Panc1 (cell line): ENCODE measurements at regions not wholly inside any gene's neighbourhood (a gene's known extent, or its start where the extent isn't known, plus 50 kb on each side); places are given as distances from the start of the nearest gene placed in this dataset.

Source experiments
- ATAC-seq: fragments of 200-7000 bp; cut with Tn5 transposase; 2 replicates; pipeline ENCODE4 v1.9.1; 2020; ENCODE audit warnings: mild to moderate bottlenecking, moderate library complexity
- BruUV-seq: library from RNA; stranded (reverse); fragments of 400-500 nt; replicated peaks from 2 replicates; lab custom pipeline; 2021; lab: Mats Ljungman, UMichigan
- CTCF ChIA-PET: fragments of 300-600 bp; sonication (Branson Sonifier 250); formaldehyde crosslinking; loops from one replicate; lab custom pipeline; 2022; ENCODE audit warnings: antibody characterized with exemption; lab: Charles Lee
- POLR2A ChIA-PET: fragments of 300-600 bp; sonication (Branson Sonifier 250); formaldehyde crosslinking; loops from one replicate; lab custom pipeline; 2022; ENCODE audit warnings: antibody characterized with exemption; lab: Charles Lee
- DNase-seq: peaks from one replicate; pipeline ENCODE4 v3.0.0-alpha.2; 2010; ENCODE audit warnings: low read depth, low spot score
- H3K27ac ChIP-seq: 2 replicates; pipeline ENCODE4 v1.5.1; 2011; ENCODE audit warnings: mild to moderate bottlenecking, low read length, inconsistent platforms
- H3K27me3 ChIP-seq: fragments of 200-500 bp; sonication (Bioruptor generic); 2 replicates; pipeline ENCODE4 v1.6.0; 2014; ENCODE audit warnings: low read length, inconsistent platforms; ENCODE audit not compliant: control insufficient read depth, insufficient read depth
- H3K36me3 ChIP-seq: fragments of 200-500 bp; sonication (Bioruptor generic); 2 replicates; pipeline ENCODE4 v1.5.1; 2014; ENCODE audit warnings: inconsistent platforms, mild to moderate bottlenecking, low read length, moderate library complexity; ENCODE audit not compliant: control insufficient read depth, insufficient read depth
- H3K4me1 ChIP-seq: 2 replicates; pipeline ENCODE4 v1.5.1; 2011; ENCODE audit warnings: inconsistent platforms, mild to moderate bottlenecking, low read length, moderate library complexity; ENCODE audit not compliant: control insufficient read depth, insufficient read depth
- H3K4me3 ChIP-seq, 2 experiments: 2 replicates each; pipeline ENCODE4 v1.5.1; 2011 to 2012; ENCODE audit warnings: low read depth in 2 of 2, low read length in 2 of 2, mild to moderate bottlenecking in 2 of 2, inconsistent platforms in 1 of 2, moderate library complexity in 1 of 2
- H3K9me3 ChIP-seq: fragments of 200-500 bp; sonication (Bioruptor generic); 2 replicates; pipeline ENCODE4 v1.5.1; 2014; ENCODE audit warnings: low read depth, mild to moderate bottlenecking, inconsistent platforms, low read length, moderate library complexity; ENCODE audit not compliant: control insufficient read depth, insufficient read depth
- CTCF ChIP-seq: fragments of 450-650 bp; IDR thresholded peaks from 2 replicates; pipeline ENCODE4 v1.5.1; 2017; ENCODE audit warnings: mild to moderate bottlenecking
- POLR2AphosphoS5 ChIP-seq: IDR thresholded peaks from 2 replicates; pipeline ENCODE4 v1.6.1; 2012; ENCODE audit warnings: mild to moderate bottlenecking, low read depth, low read length, moderate library complexity
- REST ChIP-seq, 2 experiments: IDR thresholded peaks; 2 replicates each; pipeline ENCODE4 v1.6.1; 2011 to 2012; ENCODE audit warnings: low read depth in 2 of 2, control low read depth in 1 of 2, low read length in 1 of 2, mild to moderate bottlenecking in 1 of 2, moderate library complexity in 1 of 2; ENCODE audit not compliant: insufficient read depth in 1 of 2
- SIN3A ChIP-seq: IDR thresholded peaks from 2 replicates; pipeline ENCODE4 v1.6.1; 2012; ENCODE audit warnings: low read depth, mild to moderate bottlenecking, low read length, moderate library complexity, borderline replicate concordance; ENCODE audit not compliant: insufficient read depth
- TCF7L2 ChIP-seq: IDR thresholded peaks from 2 replicates; pipeline ENCODE4 v1.6.1; 2011; ENCODE audit warnings: mild to moderate bottlenecking, low read depth, low read length, inconsistent platforms
- in situ Hi-C: cut with HindIII; loops from 2 replicates; pipeline ENCODE4 v1.10.0; 2016; ENCODE audit warnings: low sequenced_read_pairs, low pct_unique_long_range_greater_than_20kb
- intact Hi-C: fragments of 100-400 bp; cut with micrococcal nuclease; formaldehyde crosslinking; loops from one replicate; pipeline ENCODE4 v1.10.0; 2022; ENCODE audit not compliant: unreplicated experiment

- Histone ChIP-seq H3K4me1 (no peaks in the 10 kb centered on the region), H3K4me3 (no peak overlapping the region), H3K27me3 (no peaks in the 10 kb centered on the region), H3K36me3 (no peaks in the 10 kb centered on the region), H3K9me3 (no peaks in the 10 kb centered on the region), H3K27ac (no peak overlapping the region)
- intact Hi-C loops (no loop called here), in situ Hi-C loops (no loop called here)
- BruUV-seq, result no TSS peak
- ChIA-PET CTCF (no interaction called here), POLR2A (no interaction called here)
- ATAC-seq, result no peak
- DNase-seq, result no peak
- no peak for TF ChIP-seq POLR2AphosphoS5
- no peak for TF ChIP-seq CTCF
- no peak for TF ChIP-seq TCF7L2
- no peak for TF ChIP-seq REST (IDR thresholded peaks at IDR 0.05; ENCODE audit: insufficient read depth in 1 of 2, low read depth in 2 of 2, low read length in 1 of 2)
- no peak for TF ChIP-seq SIN3A
Observed at GRCh38 chr6:133042550-133043120, 198.5 kb upstream of the EYA4 start.

- no peak for TF ChIP-seq REST (IDR thresholded peaks at IDR 0.05; ENCODE audit: insufficient read depth in 1 of 2, low read depth in 2 of 2, low read length in 1 of 2)
- TF ChIP-seq SIN3A, result no peak
- Histone ChIP-seq H3K9me3 (no peaks in the 10 kb centered on the region), H3K27ac (no peak overlapping the region), H3K4me1 (no peaks in the 10 kb centered on the region), H3K4me3 (no peak overlapping the region), H3K36me3 (no peaks in the 10 kb centered on the region), H3K27me3 (no peaks in the 10 kb centered on the region)
- intact Hi-C loops, result no loop called here
- no peak for ATAC-seq
- DNase-seq, result no peak
- CTCF ChIA-PET, result no interaction called here
- POLR2A ChIA-PET, result no interaction called here
- in situ Hi-C loops, result no loop called here
- BruUV-seq, result no TSS peak
Observed at GRCh38 chr6:133046576-133046975, 194.6 kb upstream of the EYA4 start.
